HCT116 (cell line): ENCODE measurements at regions not wholly inside any gene's neighbourhood (a gene's known extent, or its start where the extent isn't known, plus 50 kb on each side); places are given as distances from the start of the nearest gene placed in this dataset.

ENCODE experiments used
- ATAC-seq: fragments of 200-7000 bp; cut with Tn5 transposase; 2 replicates; pipeline ENCODE4 v1.9.1; 2020; ENCODE audit warnings: mild to moderate bottlenecking, moderate library complexity
- BruUV-seq: library from RNA; stranded (reverse); fragments of 400-500 nt; replicated peaks from 2 replicates; lab custom pipeline; 2021; lab: Mats Ljungman, UMichigan
- CTCF ChIA-PET: fragments of 300-600 bp; sonication (Branson Sonifier 250); formaldehyde crosslinking; loops from one replicate; lab custom pipeline; 2021; ENCODE audit warnings: antibody characterized with exemption; lab: Charles Lee
- POLR2A ChIA-PET: fragments of 300-600, 350-600 bp; sonication (Branson Sonifier 250); formaldehyde crosslinking; loops from one replicate; lab custom pipeline; 2021; ENCODE audit warnings: antibody characterized with exemption; lab: Charles Lee
- RAD21 ChIA-PET, 2 experiments: fragments of 300-600 bp; sonication (Branson Sonifier 250); formaldehyde crosslinking; loops; one replicate each; lab custom pipeline; 2023; ENCODE audit warnings: low total read pairs in 2 of 2; ENCODE audit not compliant: uncharacterized antibody in 2 of 2, unreplicated experiment in 2 of 2, low non-redundant PET in 1 of 2; lab: Charles Lee
- DNase-seq: peaks from one replicate; pipeline ENCODE4 v3.0.0-alpha.2; 2010; ENCODE audit warnings: low read depth, low spot score
- H2AFZ ChIP-seq: fragments of 200-600 bp; shearing (Covaris generic), sonication (generic); 2 replicates; pipeline ENCODE4 v1.6.1; 2017; ENCODE audit warnings: low read depth, mixed run types, mixed read lengths, antibody characterized with exemption, low read length; ENCODE audit not compliant: poor library complexity, severe bottlenecking
- H3K27ac ChIP-seq: 2 replicates; pipeline ENCODE4 v1.5.1; 2012; ENCODE audit warnings: low read depth, low read length
- H3K27me3 ChIP-seq: fragments of 200-600 bp; sonication (generic); 2 replicates; pipeline ENCODE4 v1.6.1; 2016; ENCODE audit warnings: mixed run types, low read length, mixed read lengths; ENCODE audit not compliant: insufficient read depth
- H3K36me3 ChIP-seq, 2 experiments: fragments of 200-500 bp in 1 of 2; fragments of 200-600 bp in 1 of 2; sonication (Bioruptor generic) in 1 of 2; sonication (generic) in 1 of 2; 2 replicates each; pipeline versions ENCODE4 v1.5.1 to v1.6.1; 2014 to 2016; ENCODE audit warnings: low read length in 2 of 2, inconsistent platforms in 1 of 2, mixed read lengths in 1 of 2, mixed run types in 1 of 2; ENCODE audit not compliant: insufficient read depth in 2 of 2, control insufficient read depth in 1 of 2
- H3K4me1 ChIP-seq, 2 experiments: fragments of 200-600 bp in 1 of 2; sonication (generic) in 1 of 2; 2 replicates each; pipeline versions ENCODE4 v1.5.1 to v1.6.1; 2012 to 2017; ENCODE audit warnings: low read length in 2 of 2, inconsistent platforms in 1 of 2, mild to moderate bottlenecking in 1 of 2, mixed read lengths in 1 of 2, mixed run types in 1 of 2, moderate library complexity in 1 of 2; ENCODE audit not compliant: insufficient read depth in 2 of 2, control insufficient read depth in 1 of 2
- H3K4me2 ChIP-seq: fragments of 200-600 bp; sonication (generic); 2 replicates; pipeline ENCODE4 v1.6.1; 2017; ENCODE audit warnings: mixed run types, low read length, mixed read lengths
- H3K4me3 ChIP-seq, 2 experiments: fragments of 200-600 bp in 1 of 2; sonication (generic) in 1 of 2; replicated peaks in 1 of 2; 2 replicates each; pipeline ENCODE4 v1.5.1; 2011 to 2016; ENCODE audit warnings: low read length in 2 of 2, control low read depth in 1 of 2, low read depth in 1 of 2, mild to moderate bottlenecking in 1 of 2, mixed read lengths in 1 of 2, mixed run types in 1 of 2
- H3K79me2 ChIP-seq: fragments of 200-600 bp; sonication (generic); 2 replicates; pipeline ENCODE4 v1.6.1; 2017; ENCODE audit warnings: mild to moderate bottlenecking, mixed run types, low read length, moderate library complexity, mixed read lengths; ENCODE audit not compliant: insufficient read depth
- H3K9ac ChIP-seq: fragments of 200-600 bp; sonication (generic); 2 replicates; pipeline ENCODE4 v1.6.1; 2016; ENCODE audit warnings: low read length, mixed read lengths
- H3K9me2 ChIP-seq: fragments of 200-600 bp; sonication (generic), shearing (Covaris generic); 2 replicates; pipeline ENCODE4 v1.6.1; 2017; ENCODE audit warnings: mixed run types, mild to moderate bottlenecking, moderate library complexity; ENCODE audit not compliant: insufficient read depth
- H3K9me3 ChIP-seq, 2 experiments: fragments of 200-500 bp in 1 of 2; fragments of 200-600 bp in 1 of 2; sonication (Bioruptor generic) in 1 of 2; sonication (generic) in 1 of 2; 2 replicates each; pipeline ENCODE4 v1.6.1; 2014 to 2017; ENCODE audit warnings: low read length in 2 of 2, mixed read lengths in 2 of 2, inconsistent platforms in 1 of 2, low read depth in 1 of 2, mild to moderate bottlenecking in 1 of 2, mixed run types in 1 of 2, moderate library complexity in 1 of 2; ENCODE audit not compliant: control insufficient read depth in 1 of 2, insufficient read depth in 1 of 2
- H4K20me1 ChIP-seq: fragments of 200-600 bp; sonication (generic), shearing (Covaris generic); 2 replicates; pipeline ENCODE4 v1.6.1; 2017; ENCODE audit warnings: mixed run types, mild to moderate bottlenecking, moderate library complexity; ENCODE audit not compliant: insufficient read depth
- ATF3 ChIP-seq: IDR thresholded peaks from 2 replicates; pipeline ENCODE4 v1.6.1; 2012
- CEBPB ChIP-seq: IDR thresholded peaks from 2 replicates; pipeline ENCODE4 v1.6.1; 2012; ENCODE audit warnings: low read depth
- EZH2 ChIP-seq: fragments of 200-600 bp; sonication (generic); IDR thresholded peaks from 2 replicates; pipeline ENCODE4 v1.6.1; 2017; ENCODE audit warnings: antibody characterized with exemption, mixed run types
- JUND ChIP-seq: IDR thresholded peaks from 2 replicates; pipeline ENCODE4 v1.6.1; 2012
- POLR2AphosphoS5 ChIP-seq: IDR thresholded peaks from 2 replicates; pipeline ENCODE4 v1.6.1; 2011; ENCODE audit warnings: mild to moderate bottlenecking, low read depth, low read length, moderate library complexity
- RAD21 ChIP-seq: IDR thresholded peaks from 2 replicates; pipeline ENCODE4 v1.6.1; 2012; ENCODE audit warnings: low read depth, mild to moderate bottlenecking
- REST ChIP-seq: IDR thresholded peaks from 2 replicates; pipeline ENCODE4 v1.6.1; 2012; ENCODE audit warnings: low read depth
- SRF ChIP-seq: IDR thresholded peaks from 2 replicates; pipeline ENCODE4 v1.6.1; 2012; ENCODE audit warnings: low read depth
- YY1 ChIP-seq: IDR thresholded peaks from 2 replicates; pipeline ENCODE4 v1.6.1; 2011; ENCODE audit warnings: low read length, low read depth, moderate library complexity, mild to moderate bottlenecking; ENCODE audit not compliant: insufficient replicate concordance; ENCODE audit errors: extremely low read depth
- ZBTB33 ChIP-seq: IDR thresholded peaks from 2 replicates; pipeline ENCODE4 v1.6.1; 2011; ENCODE audit warnings: mild to moderate bottlenecking, low read length, moderate library complexity; ENCODE audit not compliant: insufficient replicate concordance; ENCODE audit errors: extremely low read depth
- intact Hi-C: fragments of 100-400 bp; cut with micrococcal nuclease; formaldehyde crosslinking; loops from 2 replicates; pipeline ENCODE4 v1.10.0; 2022

GRCh38 chr4:126559961-126560360 lies 1072.8 kb upstream of the INTU start:
- CTCF ChIA-PET = no interaction called here
- no peak overlapping the region for H3K9ac ChIP-seq
- BruUV-seq = no TSS peak

GRCh38 chr4:126560794-126561193 lies 1072.0 kb upstream of the INTU start:
- Histone ChIP-seq H3K9ac (no peak overlapping the region), H3K9me3 (no peaks in the 10 kb centered on the region), H3K4me1 (no peaks in the 10 kb centered on the region), H3K4me3 (no peak overlapping the region), H3K79me2 (no peaks in the 10 kb centered on the region), H3K9me2 (no peaks in the 10 kb centered on the region), H2AFZ (peak overlapping the region; percentile 78), H3K27ac (no peak overlapping the region), H3K27me3 (no peaks in the 10 kb centered on the region), H3K36me3 (no peaks in the 10 kb centered on the region), H4K20me1 (no peaks in the 10 kb centered on the region), H3K4me2 (no peak overlapping the region)
- DNase-seq (no peak), ATAC-seq (no peak)
- BruUV-seq = no TSS peak
- intact Hi-C loops = no loop called here
- ChIA-PET POLR2A (no interaction called here), CTCF (no interaction called here), RAD21 (no interaction called here)
- TF ChIP-seq POLR2AphosphoS5 (no peak), YY1 (no peak), REST (no peak), ZBTB33 (no peak), SRF (no peak), EZH2 (no peak), JUND (no peak), ATF3 (no peak)

More at GRCh38 chr4:126559961-126560360, 1072.8 kb upstream of the INTU start:
- POLR2A ChIA-PET = no interaction called here
- H3K4me3 ChIP-seq = no peak overlapping the region
- no peak overlapping the region for H3K27ac ChIP-seq
- no peaks in the 10 kb centered on the region for H3K9me3 ChIP-seq
- no peak overlapping the region for H3K4me2 ChIP-seq
- no peaks in the 10 kb centered on the region for H3K79me2 ChIP-seq
- ATAC-seq = no peak
- no peak for DNase-seq
- no peak overlapping the region for H2AFZ ChIP-seq
- H3K36me3 ChIP-seq = no peaks in the 10 kb centered on the region
- H3K9me2 ChIP-seq = no peaks in the 10 kb centered on the region
- no peaks in the 10 kb centered on the region for H4K20me1 ChIP-seq
- intact Hi-C loops = no loop called here
- H3K4me1 ChIP-seq = no peaks in the 10 kb centered on the region
- RAD21 ChIA-PET = no interaction called here
- TF ChIP-seq CEBPB = no peak
- no peak for TF ChIP-seq ZBTB33
- TF ChIP-seq RAD21 = no peak
- H3K27me3 ChIP-seq = no peaks in the 10 kb centered on the region
